Vagina (tissue), 2 donors: ENCODE measurements at regions not wholly inside any gene's neighbourhood (a gene's known extent, or its start where the extent isn't known, plus 50 kb on each side); places are given as distances from the start of the nearest gene placed in this dataset.
A peak's percentile ranks its signal among the peaks of the same experiment; 100 is the strongest.

ENCODE experiments used
- DNase-seq, 2 donors: peaks; one replicate each; pipeline ENCODE4 v3.0.0-alpha.2; 2017; ENCODE audit errors: extremely low spot score in 2 of 2
- H3K27ac ChIP-seq: fragments of 200-600 bp; sonication (generic); one replicate; pipeline ENCODE4 v1.5.1; 2019
- H3K27me3 ChIP-seq: fragments of 200-600 bp; sonication (generic); one replicate; pipeline ENCODE4 v1.5.1; 2019
- H3K36me3 ChIP-seq, 2 donors: fragments of 200-600 bp; sonication (generic); one replicate each; pipeline ENCODE4 v1.5.1; 2017 to 2019
- H3K4me1 ChIP-seq: fragments of 200-600 bp; sonication (generic); one replicate; pipeline ENCODE4 v1.5.1; 2019
- H3K4me3 ChIP-seq, 2 donors: fragments of 200-600 bp; sonication (generic); 1 replicate in 1 of 2; 2 replicates in 1 of 2; pipeline ENCODE4 v1.5.1; 2016 to 2019
- H3K9me3 ChIP-seq: fragments of 200-600 bp; sonication (generic); one replicate; pipeline ENCODE4 v1.5.1; 2019
- POLR2A ChIP-seq, 2 donors: fragments of 450-650 bp; IDR thresholded peaks; one replicate each; pipeline ENCODE4 v1.6.1; 2017; ENCODE audit warnings: antibody characterized with exemption in 2 of 2, mild to moderate bottlenecking in 2 of 2, moderate library complexity in 2 of 2
- POLR2AphosphoS5 ChIP-seq, 2 donors: sonication (generic); formaldehyde crosslinking; IDR thresholded peaks; one replicate each; pipeline ENCODE4 v1.9.0; 2017; ENCODE audit warnings: antibody characterized with exemption in 2 of 2, mild to moderate bottlenecking in 2 of 2, low read depth in 1 of 2; ENCODE audit not compliant: insufficient read depth in 1 of 2
- intact Hi-C: fragments of 100-400 bp; cut with DNase I; formaldehyde crosslinking; loops from one replicate; pipeline ENCODE4 v1.15.1; 2023
- TF ChIP-seq, protein P1 (sequence below), 3 experiments: fragments of 450-650 bp in 2 of 3; fragments of 200-600 bp in 1 of 3; sonication (generic) in 1 of 3; IDR thresholded peaks; one replicate each; pipeline ENCODE4 v1.5.1; 2017 to 2019; ENCODE audit warnings: antibody characterized with exemption in 3 of 3, mild to moderate bottlenecking in 2 of 3, moderate library complexity in 2 of 3

- Histone ChIP-seq H3K4me1 (no peaks in the 10 kb centered on the region), H3K9me3 (no peaks in the 10 kb centered on the region), H3K36me3 (no peaks in the 10 kb centered on the region), H3K27ac (no peak overlapping the region), H3K27me3 (no peaks in the 10 kb centered on the region), H3K4me3 (no peak overlapping the region)
- no peak for TF ChIP-seq POLR2AphosphoS5 (IDR thresholded peaks at IDR 0.05; ENCODE audit: insufficient read depth in 1 of 2, low read depth in 1 of 2)
- TF ChIP-seq POLR2A (IDR thresholded peaks at IDR 0.05), result no peak
- TF ChIP-seq, protein P1, sequence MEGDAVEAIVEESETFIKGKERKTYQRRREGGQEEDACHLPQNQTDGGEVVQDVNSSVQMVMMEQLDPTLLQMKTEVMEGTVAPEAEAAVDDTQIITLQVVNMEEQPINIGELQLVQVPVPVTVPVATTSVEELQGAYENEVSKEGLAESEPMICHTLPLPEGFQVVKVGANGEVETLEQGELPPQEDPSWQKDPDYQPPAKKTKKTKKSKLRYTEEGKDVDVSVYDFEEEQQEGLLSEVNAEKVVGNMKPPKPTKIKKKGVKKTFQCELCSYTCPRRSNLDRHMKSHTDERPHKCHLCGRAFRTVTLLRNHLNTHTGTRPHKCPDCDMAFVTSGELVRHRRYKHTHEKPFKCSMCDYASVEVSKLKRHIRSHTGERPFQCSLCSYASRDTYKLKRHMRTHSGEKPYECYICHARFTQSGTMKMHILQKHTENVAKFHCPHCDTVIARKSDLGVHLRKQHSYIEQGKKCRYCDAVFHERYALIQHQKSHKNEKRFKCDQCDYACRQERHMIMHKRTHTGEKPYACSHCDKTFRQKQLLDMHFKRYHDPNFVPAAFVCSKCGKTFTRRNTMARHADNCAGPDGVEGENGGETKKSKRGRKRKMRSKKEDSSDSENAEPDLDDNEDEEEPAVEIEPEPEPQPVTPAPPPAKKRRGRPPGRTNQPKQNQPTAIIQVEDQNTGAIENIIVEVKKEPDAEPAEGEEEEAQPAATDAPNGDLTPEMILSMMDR (IDR thresholded peaks at IDR 0.05), result no peak
- DNase-seq, result no peak
- intact Hi-C loops, result no loop called here
These were observed 55.3 kb downstream of the CDKN2C start for GRCh38 chr1:51025374-51025773.

DNA sequence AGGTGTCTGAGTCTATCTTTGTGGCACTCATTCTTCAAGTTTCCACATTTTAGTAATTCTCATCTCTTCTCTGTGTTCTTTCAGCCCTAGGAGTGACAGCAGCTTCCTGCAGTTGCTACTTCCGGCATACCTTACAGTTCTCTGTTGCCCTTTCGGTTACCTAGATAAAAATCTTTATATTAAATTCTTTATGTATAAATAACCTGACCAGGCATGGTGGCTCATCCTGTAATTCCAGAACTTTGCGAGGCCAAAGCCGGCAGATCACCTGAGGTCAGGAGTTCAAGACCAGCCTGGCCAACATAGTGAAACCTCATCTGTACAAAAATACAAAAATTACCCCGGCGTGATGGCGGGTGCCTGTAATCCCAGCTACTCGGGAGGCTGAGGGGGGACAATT, 62.9 kb downstream of the CDKN2C start:
- TF ChIP-seq POLR2A (IDR thresholded peaks at IDR 0.05), result no peak
- TF ChIP-seq, protein P1 (IDR thresholded peaks at IDR 0.05), result no peak
- DNase-seq, result no peak
- no peaks in the 10 kb centered on the region for H3K9me3 ChIP-seq
- H3K4me1 ChIP-seq, result no peaks in the 10 kb centered on the region
- intact Hi-C loops, result no loop called here
- no peaks in the 10 kb centered on the region for H3K27me3 ChIP-seq
- no peak overlapping the region for H3K27ac ChIP-seq
- no peak overlapping the region for H3K4me3 ChIP-seq
- no peaks in the 10 kb centered on the region for H3K36me3 ChIP-seq

DNA sequence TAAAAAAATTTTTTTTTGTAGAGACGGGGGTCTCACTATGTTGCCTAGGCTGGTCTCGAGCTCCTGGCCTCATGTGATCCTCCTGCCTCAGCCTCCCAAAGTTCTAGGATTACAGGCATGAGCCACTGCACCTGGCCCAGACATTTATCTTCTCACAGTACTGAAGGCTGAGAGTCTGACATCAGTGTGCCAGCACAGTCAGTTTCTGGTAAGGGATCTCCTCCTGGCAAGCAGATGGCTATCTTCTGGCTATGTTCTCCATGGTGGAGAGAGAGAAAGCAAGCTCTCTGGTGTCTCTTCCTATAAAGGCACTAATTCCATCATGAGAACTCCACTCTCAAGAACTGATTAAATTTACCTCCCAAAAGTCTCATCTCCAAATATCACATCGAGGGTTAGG, 57.8 kb upstream of the C1orf185 start:
- no peaks in the 10 kb centered on the region for H3K36me3 ChIP-seq
- H3K27me3 ChIP-seq, result no peaks in the 10 kb centered on the region
- intact Hi-C loops, result no loop called here
- no peak for DNase-seq
- no peaks in the 10 kb centered on the region for H3K9me3 ChIP-seq
- TF ChIP-seq, protein P1 (IDR thresholded peaks at IDR 0.05), result no peak
- no peak overlapping the region for H3K27ac ChIP-seq
- no peak overlapping the region for H3K4me3 ChIP-seq
- no peaks in the 10 kb centered on the region for H3K4me1 ChIP-seq

DNA sequence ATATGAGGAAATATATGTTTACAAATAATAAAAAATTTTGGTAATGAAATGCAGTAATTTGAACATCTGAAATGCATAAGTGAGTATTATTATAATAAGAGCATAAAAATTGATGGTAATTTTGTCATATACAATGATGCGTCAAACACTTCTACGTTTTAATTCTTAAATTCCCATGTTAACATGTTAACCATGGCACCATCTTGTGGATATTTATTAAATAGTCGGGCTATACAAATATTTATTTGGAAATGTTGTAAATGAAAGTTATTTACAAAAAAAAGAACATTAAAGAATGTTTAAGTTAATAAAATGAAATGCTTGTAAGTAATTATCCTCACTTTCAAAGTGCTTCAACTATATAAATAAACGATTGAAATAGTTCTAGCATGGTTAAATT, 57.2 kb upstream of the C1orf185 start:
- intact Hi-C loops, result no loop called here
- TF ChIP-seq POLR2A (IDR thresholded peaks at IDR 0.05), result no peak
- TF ChIP-seq, protein P1 (IDR thresholded peaks at IDR 0.05), result peak in 1 of 3 experiments; percentile 34
- no peaks in the 10 kb centered on the region for H3K9me3 ChIP-seq
- no peak for DNase-seq
- H3K4me1 ChIP-seq, result no peaks in the 10 kb centered on the region
- no peaks in the 10 kb centered on the region for H3K36me3 ChIP-seq
- H3K27ac ChIP-seq, result no peak overlapping the region
- no peak overlapping the region for H3K4me3 ChIP-seq
- H3K27me3 ChIP-seq, result no peaks in the 10 kb centered on the region

- H3K27ac ChIP-seq, result no peak overlapping the region
- intact Hi-C loops, result no loop called here
- no peaks in the 10 kb centered on the region for H3K27me3 ChIP-seq
- H3K9me3 ChIP-seq, result no peaks in the 10 kb centered on the region
- TF ChIP-seq POLR2A (IDR thresholded peaks at IDR 0.05) (no peak), POLR2AphosphoS5 (IDR thresholded peaks at IDR 0.05; ENCODE audit: insufficient read depth in 1 of 2, low read depth in 1 of 2) (no peak)
- TF ChIP-seq, protein P1 (IDR thresholded peaks at IDR 0.05), result no peak
- no peaks in the 10 kb centered on the region for H3K4me1 ChIP-seq
- no peak overlapping the region for H3K4me3 ChIP-seq
- H3K36me3 ChIP-seq, result no peaks in the 10 kb centered on the region
- DNase-seq, result no peak
These were observed 54.0 kb upstream of the C1orf185 start for GRCh38 chr1:51048021-51048420.
